H9 (cell line): ENCODE measurements at regions not wholly inside any gene's neighbourhood (a gene's known extent, or its start where the extent isn't known, plus 50 kb on each side); places are given as distances from the start of the nearest gene placed in this dataset.

Experiments
- DNase-seq: peaks from one replicate; pipeline ENCODE4 v3.0.0-alpha.2; 2017
- H2AFZ ChIP-seq: one replicate; pipeline ENCODE4 v1.6.1; 2013; ENCODE audit warnings: mild to moderate bottlenecking, low read length, control low read depth, moderate library complexity
- H2AK5ac ChIP-seq: 2 replicates; pipeline ENCODE4 v1.6.1; 2013; ENCODE audit warnings: low read length, control low read depth, mixed read lengths; ENCODE audit not compliant: insufficient read length
- H2BK120ac ChIP-seq: one replicate; pipeline ENCODE4 v1.6.1; 2013; ENCODE audit warnings: low read depth, mild to moderate bottlenecking, low read length, control low read depth, inconsistent platforms; ENCODE audit not compliant: poor library complexity, severe bottlenecking
- H2BK12ac ChIP-seq: 2 replicates; pipeline ENCODE4 v1.6.1; 2013; ENCODE audit warnings: low read length, control low read depth, mixed read lengths, low read depth; ENCODE audit not compliant: insufficient read length
- H2BK15ac ChIP-seq: 2 replicates; pipeline ENCODE4 v1.6.1; 2013; ENCODE audit warnings: low read depth, low read length, control low read depth
- H2BK20ac ChIP-seq: one replicate; pipeline ENCODE4 v1.6.1; 2013; ENCODE audit warnings: low read depth, mild to moderate bottlenecking, low read length, control low read depth, inconsistent platforms; ENCODE audit not compliant: poor library complexity, severe bottlenecking
- H2BK5ac ChIP-seq: 2 replicates; pipeline ENCODE4 v1.6.1; 2013; ENCODE audit warnings: low read length, control low read depth, mixed read lengths; ENCODE audit not compliant: insufficient read length
- H3K14ac ChIP-seq: 2 replicates; pipeline ENCODE4 v1.6.1; 2013; ENCODE audit warnings: low read length, control low read depth; ENCODE audit not compliant: insufficient read depth
- H3K18ac ChIP-seq: 2 replicates; pipeline ENCODE4 v1.6.1; 2013; ENCODE audit warnings: low read depth, mild to moderate bottlenecking, mixed read lengths, low read length, control low read depth; ENCODE audit not compliant: insufficient read length
- H3K23ac ChIP-seq: 2 replicates; pipeline ENCODE4 v1.6.1; 2013; ENCODE audit warnings: low read length, control low read depth, mixed read lengths, low read depth; ENCODE audit not compliant: insufficient read length
- H3K23me2 ChIP-seq: 2 replicates; pipeline ENCODE4 v1.6.1; 2013; ENCODE audit warnings: low read depth, mild to moderate bottlenecking, mixed read lengths, low read length, control low read depth; ENCODE audit not compliant: insufficient read length, poor library complexity, severe bottlenecking
- H3K27ac ChIP-seq: 2 replicates; pipeline ENCODE4 v1.5.1; 2013; ENCODE audit warnings: low read length, control low read depth, mixed read lengths, low read depth; ENCODE audit not compliant: insufficient read length
- H3K27me3 ChIP-seq: 2 replicates; pipeline ENCODE4 v1.6.1; 2013; ENCODE audit warnings: low read length, control low read depth, inconsistent platforms; ENCODE audit not compliant: insufficient read depth
- H3K4ac ChIP-seq: 2 replicates; pipeline ENCODE4 v1.6.1; 2013; ENCODE audit warnings: low read depth, mild to moderate bottlenecking, control low read depth, inconsistent platforms, low read length, moderate library complexity
- H3K4me1 ChIP-seq: 2 replicates; pipeline ENCODE4 v1.6.1; 2013; ENCODE audit warnings: low read length, control low read depth, inconsistent platforms; ENCODE audit not compliant: insufficient read depth
- H3K4me2 ChIP-seq: 2 replicates; pipeline ENCODE4 v1.6.1; 2013; ENCODE audit warnings: low read length, control low read depth, mixed read lengths; ENCODE audit not compliant: insufficient read length, insufficient read depth
- H3K56ac ChIP-seq: 2 replicates; pipeline ENCODE4 v1.6.1; 2013; ENCODE audit warnings: low read depth, mild to moderate bottlenecking, mixed read lengths, low read length, control low read depth; ENCODE audit not compliant: insufficient read length
- H3K79me1 ChIP-seq: 2 replicates; pipeline ENCODE4 v1.6.1; 2013; ENCODE audit warnings: low read depth, mild to moderate bottlenecking, moderate library complexity, low read length, control low read depth, inconsistent platforms; ENCODE audit not compliant: insufficient read depth, poor library complexity, severe bottlenecking
- H3K79me2 ChIP-seq: 2 replicates; pipeline ENCODE4 v1.6.1; 2013; ENCODE audit warnings: low read length, control low read depth, inconsistent platforms; ENCODE audit not compliant: insufficient read depth
- H3K9ac ChIP-seq: 2 replicates; pipeline ENCODE4 v1.6.1; 2013; ENCODE audit warnings: low read length, control low read depth, mixed read lengths; ENCODE audit not compliant: insufficient read length; ENCODE audit errors: extremely low read depth
- H3K9me3 ChIP-seq: one replicate; pipeline ENCODE4 v1.6.1; 2013; ENCODE audit warnings: low read depth, low read length, inconsistent platforms; ENCODE audit not compliant: control insufficient read depth
- H3T11ph ChIP-seq: one replicate; pipeline ENCODE4 v1.6.1; 2013; ENCODE audit warnings: mild to moderate bottlenecking, low read length, control low read depth, inconsistent platforms
- H4K20me1 ChIP-seq: one replicate; pipeline ENCODE4 v1.6.1; 2013; ENCODE audit not compliant: control insufficient read depth, insufficient read length, insufficient read depth
- H4K5ac ChIP-seq: 2 replicates; pipeline ENCODE4 v1.6.1; 2013; ENCODE audit warnings: low read depth, mild to moderate bottlenecking, mixed read lengths, low read length, control low read depth; ENCODE audit not compliant: insufficient read length
- H4K8ac ChIP-seq: replicated peaks from 2 replicates; pipeline ENCODE4 v1.6.1; 2013; ENCODE audit warnings: low read length, control low read depth, mixed read lengths, low read depth; ENCODE audit not compliant: insufficient read length
- H4K91ac ChIP-seq: 2 replicates; pipeline ENCODE4 v1.6.1; 2013; ENCODE audit warnings: low read depth, mild to moderate bottlenecking, moderate library complexity, mixed read lengths, low read length, control low read depth; ENCODE audit not compliant: insufficient read length
- H3K27ac Mint-ChIP-seq, 3 experiments: 2 replicates in 2 of 3; 3 replicates in 1 of 3; pipeline ENCODE4 v1.8.0; 2020 to 2021; ENCODE audit warnings: mixed read lengths in 3 of 3, mild to moderate bottlenecking in 1 of 3, moderate library complexity in 1 of 3
- H3K27me3 Mint-ChIP-seq: 2 replicates; pipeline ENCODE4 v1.8.0; 2021; ENCODE audit warnings: low read depth, mild to moderate bottlenecking, moderate library complexity, mixed read lengths
- H3K36me3 Mint-ChIP-seq, 3 experiments: 2 replicates in 2 of 3; 3 replicates in 1 of 3; pipeline ENCODE4 v1.8.0; 2020 to 2021; ENCODE audit warnings: low read depth in 3 of 3, mixed read lengths in 3 of 3; ENCODE audit not compliant: insufficient read depth in 1 of 3
- H3K4me1 Mint-ChIP-seq, 2 experiments: 2 replicates each; pipeline ENCODE4 v1.8.0; 2020; ENCODE audit warnings: mixed read lengths in 2 of 2
- H3K4me3 Mint-ChIP-seq, 2 experiments: 2 replicates in 1 of 2; 3 replicates in 1 of 2; pipeline ENCODE4 v1.8.0; 2020 to 2021; ENCODE audit warnings: mild to moderate bottlenecking in 2 of 2, mixed read lengths in 2 of 2, moderate library complexity in 1 of 2
- H3K9me3 Mint-ChIP-seq, 2 experiments: 2 replicates in 1 of 2; 3 replicates in 1 of 2; pipeline ENCODE4 v1.8.0; 2020; ENCODE audit warnings: mild to moderate bottlenecking in 2 of 2, mixed read lengths in 2 of 2, moderate library complexity in 1 of 2
- CTCF ChIP-seq: fragments of 200-600 bp; sonication (generic); conservative IDR thresholded peaks from 3 replicates; pipeline ENCODE4 v1.8.0; 2021; ENCODE audit warnings: antibody characterized with exemption, mild to moderate bottlenecking
- WGBS: extraction: QIAGEN DNeasy Blood & Tissue Kit; methylation state at CpG from one replicate; pipeline ENCODE4 v1.1.7; 2013; ENCODE audit warnings: missing lambda C conversion rate, low lambda C conversion rate, mixed read lengths; ENCODE audit not compliant: insufficient read length; ENCODE audit errors: extremely low coverage; 5-methylcytosine and 5-hydroxymethylcytosine counted together

GRCh38 chr4:162349395-162349794, 185.6 kb upstream of the FSTL5 start:
- Histone ChIP-seq H4K20me1 (no peaks in the 10 kb centered on the region), H4K91ac (no peak overlapping the region), H3K23ac (no peak overlapping the region), H4K5ac (no peak overlapping the region), H2BK15ac (no peak overlapping the region), H4K8ac (no peak overlapping the region), H2BK120ac (no peak overlapping the region), H3K14ac (no peak overlapping the region), H3K79me1 (no peaks in the 10 kb centered on the region), H2BK12ac (no peak overlapping the region), H2BK5ac (no peak overlapping the region), H3K56ac (no peak overlapping the region), H3T11ph (no peak overlapping the region), H2BK20ac (no peak overlapping the region), H2AFZ (no peak overlapping the region), H3K27ac (no peak overlapping the region), H3K23me2 (no peaks in the 10 kb centered on the region), H3K4me1 (no peaks in the 10 kb centered on the region), H3K27me3 (no peaks in the 10 kb centered on the region), H2AK5ac (no peak overlapping the region), H3K4me2 (no peak overlapping the region), H3K18ac (no peak overlapping the region), H3K9ac (no peak overlapping the region), H3K79me2 (no peaks in the 10 kb centered on the region), H3K4ac (no peak overlapping the region), H3K9me3 (no peaks in the 10 kb centered on the region)
- Mint-ChIP-seq H3K9me3 (no peaks in the 10 kb centered on the region), H3K36me3 (no peaks in the 10 kb centered on the region), H3K27ac (no peak overlapping the region), H3K4me3 (no peak overlapping the region), H3K4me1 (no peaks in the 10 kb centered on the region), H3K27me3 (no peaks in the 10 kb centered on the region)
- WGBS: no CpG with 5 or more reads among the region's 2 CpGs
- TF ChIP-seq CTCF: no peak
- DNase-seq: no peak
